NCI-H524 treated with DMSO at 0.1 percent for 48 hours (cell line): ENCODE measurements at regions not wholly inside any gene's neighbourhood (a gene's known extent, or its start where the extent isn't known, plus 50 kb on each side); places are given as distances from the start of the nearest gene placed in this dataset.
"Not testable (repeated sequence)": the region's sequence is repeated elsewhere in the genome, so short reads cannot be mapped to it uniquely, and the experiment has no call there.

ENCODE experiments used
- DNase-seq: peaks from one replicate; lab custom pipeline; 2025; lab: John Stamatoyannopoulos, UW

DNA sequence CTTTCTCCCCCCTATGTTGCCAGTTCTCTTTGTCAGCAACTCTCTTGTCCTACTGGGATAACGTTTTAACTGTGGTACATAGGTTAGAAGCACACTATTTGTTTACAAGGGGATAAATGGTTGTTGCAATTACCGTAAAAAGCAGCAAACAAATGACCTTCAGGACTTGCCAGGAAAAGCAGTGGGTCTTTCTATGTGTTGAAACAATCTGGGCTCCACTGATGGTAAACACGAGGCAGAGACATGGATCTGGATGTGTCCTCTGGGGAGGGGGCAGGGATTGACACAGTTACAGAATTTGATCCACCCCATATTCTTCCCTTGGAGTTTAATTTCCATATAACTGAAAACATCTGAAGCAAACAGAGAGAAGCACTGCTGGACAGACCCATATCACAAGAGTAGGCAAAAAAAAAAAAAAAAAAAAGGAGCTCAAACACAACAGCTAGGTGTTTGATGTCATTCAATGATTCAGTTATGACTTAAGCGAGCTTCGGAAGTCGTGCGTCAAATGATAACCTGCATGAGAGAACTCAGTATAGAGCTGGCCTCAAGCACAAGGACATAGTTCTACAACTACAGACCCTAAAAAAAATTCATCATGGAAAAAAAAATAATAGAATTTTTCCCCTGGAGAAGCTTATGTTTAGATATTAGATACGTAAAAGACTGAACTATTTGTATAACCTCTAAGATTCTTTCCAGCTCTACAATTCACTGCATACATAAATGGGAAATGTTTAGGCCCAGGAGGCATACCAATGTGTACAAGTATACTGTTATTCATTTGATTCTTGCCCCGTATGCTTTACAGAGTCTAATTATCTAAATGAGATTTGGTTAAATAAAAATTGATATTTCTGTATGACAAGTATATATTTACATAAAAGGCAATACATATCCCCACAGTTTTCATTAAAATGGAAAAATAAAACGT, 127.7 kb downstream of the ALDH8A1 start:
- no peak for DNase-seq

DNA sequence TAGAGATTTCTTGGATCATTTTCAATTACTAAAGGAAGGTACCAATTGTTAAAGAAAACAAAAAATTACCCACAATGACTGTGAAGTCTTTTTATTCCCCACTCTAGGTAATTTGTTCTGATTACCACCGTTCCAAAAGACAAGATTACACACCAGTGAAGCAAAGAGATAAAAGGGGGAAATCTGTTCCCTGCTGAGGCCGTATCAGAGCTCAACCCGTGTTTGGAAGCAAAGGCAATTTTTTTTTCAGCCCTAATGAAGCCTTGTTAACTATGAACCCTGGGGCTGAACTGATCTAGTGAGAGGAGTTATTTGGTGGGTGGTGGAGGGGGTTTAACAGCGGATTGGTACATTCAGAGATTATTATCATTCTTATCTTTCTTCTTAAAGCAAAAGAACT, 128.5 kb downstream of the ALDH8A1 start:
- no peak for DNase-seq

GRCh38 chr6:134819863-134820800, 129.8 kb downstream of the ALDH8A1 start:
- DNase-seq: no peak

DNA sequence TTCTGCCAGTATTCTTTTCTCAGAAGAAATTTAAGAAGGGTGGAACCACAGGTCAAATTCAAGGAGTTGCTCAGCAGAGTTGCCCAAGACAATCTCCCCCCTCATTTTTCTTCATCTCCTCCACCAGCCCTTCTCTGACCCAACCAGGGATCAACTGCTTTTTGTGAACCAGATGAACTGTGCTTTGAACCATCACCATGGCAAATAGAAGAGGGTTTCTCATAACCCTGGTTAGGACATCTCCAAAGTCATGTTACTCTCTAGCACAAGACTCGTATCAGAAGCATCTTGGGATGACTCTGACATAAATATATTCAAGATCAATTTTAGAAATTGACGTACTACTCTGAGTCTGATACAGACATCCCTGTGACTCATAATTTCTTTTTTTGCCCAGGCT, 130.7 kb downstream of the ALDH8A1 start:
- no peak for DNase-seq

GRCh38 chr6:134817448-134817847, 132.5 kb downstream of the ALDH8A1 start:
- DNase-seq: no peak

GRCh38 chr6:134816780-134817179, 133.1 kb downstream of the ALDH8A1 start:
- no peak for DNase-seq

- DNase-seq: no peak
Measured at GRCh38 chr6:134816300-134816699, 133.6 kb downstream of the ALDH8A1 start.

- no peak for DNase-seq
Measured at GRCh38 chr6:134814076-134814695, 135.7 kb downstream of the ALDH8A1 start.

GRCh38 chr6:134813146-134813545, 136.8 kb downstream of the ALDH8A1 start:
- DNase-seq: no peak

DNA sequence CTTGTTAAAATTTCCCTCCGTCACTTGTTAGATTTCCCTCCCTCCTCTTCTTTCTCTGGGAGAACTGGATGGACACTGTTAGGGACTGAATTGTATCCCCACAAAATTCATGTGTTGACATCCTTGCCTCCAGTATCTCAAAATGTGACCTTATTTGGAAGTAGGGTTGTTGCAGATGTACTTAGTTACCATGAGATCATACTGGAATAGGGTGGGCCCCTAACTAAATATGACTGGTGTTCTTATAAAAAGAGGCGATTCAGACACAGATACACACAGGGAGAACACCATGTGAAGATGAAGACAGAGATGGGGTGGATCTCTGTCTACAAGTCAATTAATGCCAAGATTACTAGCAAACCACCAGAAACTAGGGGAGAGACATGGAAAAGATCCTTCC, 139.5 kb downstream of the ALDH8A1 start:
- no peak for DNase-seq

GRCh38 chr6:134809130-134809529, 140.8 kb downstream of the ALDH8A1 start:
- DNase-seq: no peak

DNA sequence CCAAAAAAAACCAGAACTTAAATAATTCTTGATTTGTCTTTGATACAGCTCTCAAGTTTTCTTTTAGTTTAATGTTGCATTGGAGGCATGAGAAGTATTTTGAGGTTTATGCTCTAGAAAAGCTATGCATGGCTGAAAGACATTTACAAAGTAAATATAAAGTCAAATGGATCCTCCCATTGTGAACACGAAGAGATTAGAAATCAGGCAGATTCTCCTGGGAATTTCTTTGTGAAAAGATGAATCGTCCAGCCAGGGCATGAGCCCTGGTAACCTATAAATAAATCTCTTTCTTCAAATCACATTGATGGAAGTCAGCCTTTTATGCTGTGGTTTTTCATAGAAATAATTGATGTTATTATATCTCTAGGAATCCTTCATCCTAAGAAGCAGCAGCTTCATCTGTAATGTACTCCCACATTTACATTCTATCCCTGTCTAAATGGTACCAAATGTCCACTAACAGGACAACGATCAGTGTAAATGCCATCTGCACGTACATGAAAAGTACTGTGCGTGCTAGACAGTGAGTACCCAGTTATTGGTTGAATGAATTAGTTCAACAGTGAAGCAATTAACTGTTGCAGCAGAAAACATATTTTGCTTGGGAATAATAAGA, 143.6 kb downstream of the ALDH8A1 start:
- no peak for DNase-seq

GRCh38 chr6:134805168-134805567, 144.7 kb downstream of the ALDH8A1 start:
- no peak for DNase-seq

GRCh38 chr6:134804311-134804710, 145.6 kb downstream of the ALDH8A1 start:
- DNase-seq: not testable (repeated sequence)

DNA sequence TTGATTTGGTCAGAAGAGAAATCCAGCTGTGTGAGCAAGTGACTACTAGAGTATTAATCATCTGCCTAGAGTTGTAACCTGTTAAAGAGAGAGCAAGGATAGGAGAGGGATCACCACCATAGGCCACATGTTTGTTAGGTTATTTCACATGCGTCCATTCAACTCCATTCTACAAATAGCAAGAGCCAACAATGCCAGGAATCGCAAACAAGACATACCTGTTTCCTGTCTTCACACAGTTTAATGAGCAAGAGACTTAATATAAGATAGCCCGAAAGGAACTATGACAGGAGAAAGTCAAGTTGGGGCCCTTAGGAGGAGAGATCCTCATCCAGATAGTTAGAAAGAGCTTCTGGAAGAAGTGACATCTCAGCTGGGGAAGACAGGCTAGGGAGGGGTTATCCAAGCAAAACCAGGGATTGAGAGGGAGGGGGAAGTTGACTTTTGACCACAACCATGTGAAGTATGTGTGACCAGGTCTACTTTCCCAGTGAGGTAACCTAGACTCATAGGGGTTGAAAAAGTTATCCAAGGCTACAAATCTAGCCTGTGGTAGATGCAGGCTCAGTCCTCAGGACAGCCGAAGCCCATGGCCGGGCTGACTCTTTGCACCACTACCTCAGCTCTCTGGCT, 147.4 kb downstream of the ALDH8A1 start:
- DNase-seq: no peak

- DNase-seq: no peak
Measured at GRCh38 chr6:134797400-134798113, 152.3 kb downstream of the ALDH8A1 start.

- DNase-seq: no peak
Measured at GRCh38 chr6:134795691-134796090, 154.2 kb downstream of the ALDH8A1 start.

GRCh38 chr6:134795001-134795400, 154.9 kb downstream of the ALDH8A1 start:
- DNase-seq: no peak

GRCh38 chr6:134791243-134791843, 158.6 kb downstream of the ALDH8A1 start:
- DNase-seq: not testable (repeated sequence)

DNA sequence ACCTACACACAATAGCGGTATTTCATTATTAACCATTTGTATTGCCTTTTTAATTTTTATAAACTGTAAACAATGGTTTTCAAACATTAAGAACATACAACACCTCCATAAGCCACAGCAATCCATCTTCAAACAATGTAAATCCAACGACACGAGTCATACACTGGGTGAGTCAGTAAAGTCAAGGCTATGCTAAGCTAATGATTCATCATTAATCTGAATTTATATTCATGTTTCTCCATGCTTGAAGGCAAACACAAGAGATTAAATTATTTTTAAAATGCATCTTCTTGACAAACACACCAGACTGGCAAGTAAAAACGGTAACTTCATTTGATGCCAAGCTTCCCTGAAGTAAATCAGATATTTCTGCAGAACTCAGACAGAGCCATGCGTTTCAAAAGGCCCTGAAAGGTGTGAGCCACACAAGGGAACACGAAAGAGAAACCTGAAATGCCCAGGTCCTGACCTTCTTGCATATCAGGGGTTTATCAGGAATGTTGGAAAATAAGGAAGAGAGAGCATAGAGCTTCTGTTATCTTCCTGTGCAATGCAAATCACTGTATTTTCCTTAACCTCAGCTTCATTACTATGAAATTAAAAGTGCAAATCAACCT, 162.5 kb downstream of the ALDH8A1 start:
- no peak for DNase-seq
